Neural cell (in vitro differentiated cells): ENCODE measurements at regions not wholly inside any gene's neighbourhood (a gene's known extent, or its start where the extent isn't known, plus 50 kb on each side); places are given as distances from the start of the nearest gene placed in this dataset.

Experiments
- H2AFZ ChIP-seq: fragments of 200-600, 300-800 bp; sonication (generic), shearing (Covaris generic); 2 replicates; pipeline ENCODE4 v1.6.0; 2014; ENCODE audit warnings: low read depth, mild to moderate bottlenecking, antibody characterized with exemption, low read length, moderate library complexity
- H3F3A ChIP-seq: fragments of 200-600 bp; shearing (Covaris generic); 2 replicates; pipeline ENCODE4 v1.6.1; 2016; ENCODE audit warnings: mild to moderate bottlenecking, moderate library complexity, mixed read lengths, antibody characterized with exemption, low read length; ENCODE audit not compliant: insufficient read depth, poor library complexity, severe bottlenecking
- H3K27ac ChIP-seq: fragments of 200-600, 300-800 bp; sonication (generic), shearing (Covaris generic); 2 replicates; pipeline ENCODE4 v1.5.1; 2014; ENCODE audit warnings: mild to moderate bottlenecking, low read length, moderate library complexity
- H3K27me3 ChIP-seq: fragments of 300-800, 200-600 bp; sonication (generic), shearing (Covaris generic); 2 replicates; pipeline ENCODE4 v1.6.0; 2014; ENCODE audit warnings: mild to moderate bottlenecking, low read depth, low read length, moderate library complexity; ENCODE audit not compliant: insufficient read depth
- H3K36me3 ChIP-seq: fragments of 300-800, 200-600 bp; sonication (generic), shearing (Covaris generic); 2 replicates; pipeline ENCODE4 v1.5.1; 2014; ENCODE audit warnings: mild to moderate bottlenecking, antibody characterized with exemption, low read length, moderate library complexity; ENCODE audit not compliant: insufficient read depth
- H3K4me2 ChIP-seq: fragments of 300-800, 200-600 bp; sonication (generic), shearing (Covaris generic); 2 replicates; pipeline ENCODE4 v1.6.0; 2014; ENCODE audit warnings: mild to moderate bottlenecking, low read length
- H3K4me3 ChIP-seq: fragments of 300-800, 200-600 bp; sonication (generic), shearing (Covaris generic); 2 replicates; pipeline ENCODE4 v1.5.1; 2014; ENCODE audit warnings: mild to moderate bottlenecking, low read length, moderate library complexity
- H3K79me2 ChIP-seq: fragments of 200-600 bp; shearing (Covaris generic); replicated peaks from 2 replicates; pipeline ENCODE4 v1.6.0; 2014; ENCODE audit warnings: mild to moderate bottlenecking, low read length, moderate library complexity; ENCODE audit not compliant: insufficient read depth
- H3K9ac ChIP-seq: fragments of 300-800, 200-600 bp; sonication (generic), shearing (Covaris generic); 2 replicates; pipeline ENCODE4 v1.6.1; 2016; ENCODE audit warnings: mild to moderate bottlenecking, low read length, mixed read lengths
- H3K9me2 ChIP-seq: fragments of 200-600 bp; shearing (Covaris generic); 2 replicates; pipeline ENCODE4 v1.6.1; 2016; ENCODE audit warnings: mild to moderate bottlenecking, low read length, mixed read lengths; ENCODE audit not compliant: insufficient read depth
- H3K9me3 ChIP-seq: fragments of 200-600, 300-800 bp; sonication (generic), shearing (Covaris generic); 2 replicates; pipeline ENCODE4 v1.6.1; 2016; ENCODE audit warnings: mild to moderate bottlenecking, mixed run types, low read length, moderate library complexity, mixed read lengths
- H4K20me1 ChIP-seq: fragments of 200-600 bp; shearing (Covaris generic); 2 replicates; pipeline ENCODE4 v1.6.1; 2016; ENCODE audit warnings: mild to moderate bottlenecking, mixed run types; ENCODE audit not compliant: insufficient read depth
- CTCF ChIP-seq: fragments of 450-650 bp; IDR thresholded peaks from 2 replicates; pipeline ENCODE4 v1.5.1; 2014; ENCODE audit warnings: antibody characterized with exemption, mild to moderate bottlenecking, moderate library complexity; ENCODE audit not compliant: poor library complexity, severe bottlenecking
- EP300 ChIP-seq: fragments of 450-650 bp; conservative IDR thresholded peaks from 2 replicates; pipeline ENCODE4 v1.6.1; 2014; ENCODE audit warnings: antibody characterized with exemption, mild to moderate bottlenecking, moderate library complexity; ENCODE audit not compliant: poor library complexity, severe bottlenecking
- EZH2 ChIP-seq: fragments of 200-600, 300-800 bp; shearing (Covaris generic), sonication (generic); IDR thresholded peaks from 2 replicates; pipeline ENCODE4 v1.6.1; 2014; ENCODE audit warnings: antibody characterized with exemption, low read length, borderline replicate concordance, mild to moderate bottlenecking; ENCODE audit not compliant: insufficient read depth, poor library complexity, severe bottlenecking
- MXI1 ChIP-seq: fragments of 450-650 bp; conservative IDR thresholded peaks from 2 replicates; pipeline ENCODE4 v1.6.1; 2014; ENCODE audit warnings: antibody characterized with exemption, mild to moderate bottlenecking; ENCODE audit not compliant: poor library complexity, severe bottlenecking
- POLR2AphosphoS5 ChIP-seq: IDR thresholded peaks from 2 replicates; pipeline ENCODE4 v1.6.1; 2012
- RAD21 ChIP-seq: fragments of 450-650 bp; conservative IDR thresholded peaks from 2 replicates; pipeline ENCODE4 v1.6.1; 2014; ENCODE audit warnings: antibody characterized with exemption, mild to moderate bottlenecking, moderate library complexity
- REST ChIP-seq: IDR thresholded peaks from 2 replicates; pipeline ENCODE4 v1.6.1; 2012; ENCODE audit warnings: borderline replicate concordance
- SMC3 ChIP-seq: fragments of 450-650 bp; conservative IDR thresholded peaks from 2 replicates; pipeline ENCODE4 v1.6.1; 2014; ENCODE audit warnings: antibody characterized with exemption, mild to moderate bottlenecking, moderate library complexity; ENCODE audit not compliant: poor library complexity
- TAF1 ChIP-seq: IDR thresholded peaks from 2 replicates; pipeline ENCODE4 v1.6.1; 2012; ENCODE audit warnings: low read depth

- Histone ChIP-seq H3K27ac (no peak overlapping the region), H3K79me2 (no peaks in the 10 kb centered on the region), H3K4me3 (no peak overlapping the region), H3K9me3 (no peaks in the 10 kb centered on the region), H3K9ac (no peak overlapping the region), H3K4me2 (no peak overlapping the region), H3F3A (no peaks in the 10 kb centered on the region), H4K20me1 (no peaks in the 10 kb centered on the region), H3K27me3 (no peaks in the 10 kb centered on the region), H3K9me2 (no peaks in the 10 kb centered on the region), H2AFZ (no peak overlapping the region), H3K36me3 (no peaks in the 10 kb centered on the region)
- TF ChIP-seq RAD21 = no peak
- no peak for TF ChIP-seq MXI1
- no peak for TF ChIP-seq SMC3
- no peak for TF ChIP-seq CTCF
- TF ChIP-seq POLR2AphosphoS5 = no peak
- no peak for TF ChIP-seq EZH2
- TF ChIP-seq REST = no peak
- no peak for TF ChIP-seq TAF1
- no peak for TF ChIP-seq EP300
Observed at GRCh38 chr9:107938801-107939386, 449.3 kb upstream of the KLF4 start.

GRCh38 chr9:107935931-107936330, 446.4 kb upstream of the KLF4 start:
- Histone ChIP-seq H3K4me2 (no peak overlapping the region), H4K20me1 (no peaks in the 10 kb centered on the region), H2AFZ (no peak overlapping the region), H3K36me3 (no peaks in the 10 kb centered on the region), H3F3A (no peaks in the 10 kb centered on the region), H3K9ac (no peak overlapping the region), H3K79me2 (no peaks in the 10 kb centered on the region), H3K9me2 (no peaks in the 10 kb centered on the region), H3K27ac (no peak overlapping the region), H3K4me3 (no peak overlapping the region), H3K9me3 (no peaks in the 10 kb centered on the region), H3K27me3 (no peaks in the 10 kb centered on the region)
- TF ChIP-seq EZH2 (no peak), CTCF (no peak), POLR2AphosphoS5 (no peak), REST (no peak), RAD21 (no peak)
